GM21528 (cell line): ENCODE measurements at regions not wholly inside any gene's neighbourhood (a gene's known extent, or its start where the extent isn't known, plus 50 kb on each side); places are given as distances from the start of the nearest gene placed in this dataset.
"Not testable (repeated sequence)": the region's sequence is repeated elsewhere in the genome, so short reads cannot be mapped to it uniquely, and the experiment has no call there.

Experiments
- ATAC-seq: cut with Tn5 transposase; IDR thresholded peaks from one replicate; pipeline ENCODE4 v1.9.1; 2021; ENCODE audit warnings: mild to moderate bottlenecking, moderate library complexity; ENCODE audit not compliant: unreplicated experiment, low FRiP score

DNA sequence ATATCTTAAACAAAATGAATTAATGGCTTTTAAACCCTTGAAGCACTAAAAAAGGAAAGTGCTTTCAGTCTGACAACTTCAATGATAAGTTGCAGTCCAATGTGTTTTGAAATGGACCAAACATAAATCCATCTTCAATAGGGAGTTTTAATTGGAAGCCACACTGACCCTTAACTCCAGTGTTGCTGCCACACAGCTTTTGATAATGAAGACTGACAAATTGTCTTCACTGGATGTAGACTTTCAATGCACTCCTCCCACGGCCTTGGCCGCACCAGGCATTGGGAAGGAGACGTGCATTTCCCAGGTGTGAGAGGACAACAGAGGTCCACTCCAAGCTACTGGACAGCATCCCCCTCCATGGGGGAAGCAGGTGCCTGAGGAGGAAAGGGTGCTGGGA is 159.0 kb upstream of the NRP1 start:
- ATAC-seq = no peak

DNA sequence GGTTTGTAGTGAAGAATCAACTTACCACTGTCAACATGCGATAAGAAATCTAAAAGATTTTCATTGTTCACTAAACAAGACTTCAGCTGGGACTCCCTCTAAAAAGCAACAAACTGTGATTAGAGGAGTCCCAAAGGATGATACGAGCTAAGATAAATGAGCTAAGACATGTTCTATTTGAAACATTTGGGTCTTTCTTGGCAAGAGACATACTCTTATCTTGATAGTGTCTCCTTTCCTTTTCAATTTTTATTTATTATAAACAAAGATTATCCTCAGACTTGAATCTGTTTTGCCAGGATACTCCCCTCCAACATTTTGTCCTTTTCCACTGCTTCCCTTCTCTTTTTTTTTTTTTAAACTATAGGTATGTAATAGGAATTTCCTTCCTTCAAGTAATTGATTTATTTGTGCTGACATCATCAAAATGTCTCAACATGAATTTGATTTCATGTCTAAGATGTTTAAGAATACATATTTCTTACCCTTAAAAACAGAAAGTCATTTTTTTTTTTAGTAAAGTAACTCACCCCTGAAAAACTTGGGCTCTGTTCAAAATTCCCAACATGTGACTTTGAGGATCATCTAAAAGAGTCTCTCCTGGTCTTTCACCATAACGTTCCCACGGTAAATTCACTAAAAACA is 158.4 kb upstream of the NRP1 start:
- no peak for ATAC-seq

DNA sequence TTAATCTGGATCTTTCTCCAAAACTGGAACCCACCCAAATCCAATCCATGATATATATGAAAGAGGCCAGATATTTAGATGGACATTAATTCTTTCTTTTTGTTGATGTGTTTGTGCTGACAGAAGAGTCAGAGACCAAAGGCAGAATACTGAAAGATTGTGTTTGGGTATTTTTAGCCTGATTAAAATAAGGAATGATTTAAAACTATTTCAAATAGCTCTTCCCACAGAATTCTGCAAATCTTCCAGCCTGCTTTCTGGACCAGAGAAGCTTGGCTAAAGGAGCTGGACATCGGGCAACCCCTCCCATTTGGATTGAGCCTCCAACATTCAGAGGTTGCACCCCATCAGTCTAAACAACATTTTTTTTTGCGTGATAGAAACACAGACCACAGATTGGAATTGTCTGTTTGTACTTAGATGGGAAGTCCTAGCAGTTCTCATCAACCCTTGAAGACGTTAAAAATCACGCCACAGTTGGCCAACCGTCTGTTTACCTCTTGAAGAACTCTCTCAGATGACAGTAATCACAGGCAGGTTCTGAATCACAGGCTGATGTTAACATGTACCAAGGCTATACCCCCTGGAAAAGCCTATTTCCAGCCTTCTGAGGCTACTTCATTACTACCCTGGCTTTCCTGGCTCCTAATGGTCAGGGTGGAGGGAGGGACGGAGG is 155.2 kb upstream of the NRP1 start:
- no peak for ATAC-seq

DNA sequence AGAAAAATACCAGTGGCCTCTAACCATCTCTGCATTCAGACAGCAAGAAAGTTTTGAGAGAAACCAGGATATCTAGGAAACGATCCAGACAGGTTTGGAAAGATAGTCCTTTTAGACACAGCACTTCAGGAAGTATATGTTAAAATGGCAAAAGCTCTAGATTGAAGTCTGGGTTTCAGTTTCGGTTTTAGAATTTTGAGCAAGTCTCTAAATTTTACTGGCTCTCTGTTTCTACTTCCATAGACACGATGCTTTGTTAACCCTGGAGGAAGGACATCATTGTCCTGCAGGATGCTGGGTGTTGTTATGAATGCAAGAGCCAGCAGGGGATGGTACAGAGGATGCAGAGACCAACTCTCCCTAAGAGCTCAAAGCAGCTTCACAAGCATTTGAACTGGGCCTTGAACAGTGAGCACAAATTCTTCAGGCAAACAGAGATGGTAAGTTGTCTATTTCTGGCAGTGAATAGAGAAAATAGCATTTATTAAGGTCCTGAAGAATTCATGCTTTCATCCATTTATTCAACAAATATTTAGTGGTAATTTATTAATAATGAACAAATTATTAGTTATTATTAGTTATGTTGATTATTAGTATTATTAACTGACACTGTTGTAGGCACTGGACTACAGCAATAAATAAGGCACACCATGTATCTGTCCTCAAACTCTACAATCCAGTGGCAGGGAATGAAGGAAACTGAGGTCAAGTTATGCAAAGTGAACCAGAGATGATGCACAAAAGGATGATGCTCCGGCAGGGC is 152.7 kb upstream of the NRP1 start:
- ATAC-seq = no peak

- ATAC-seq = no peak
Observed at GRCh38 chr10:33485276-33485675, 150.8 kb upstream of the NRP1 start.

- no peak for ATAC-seq
Observed at GRCh38 chr10:33484787-33485186, 150.3 kb upstream of the NRP1 start.

- no peak for ATAC-seq
Observed at GRCh38 chr10:33483816-33484190, 149.3 kb upstream of the NRP1 start.

DNA sequence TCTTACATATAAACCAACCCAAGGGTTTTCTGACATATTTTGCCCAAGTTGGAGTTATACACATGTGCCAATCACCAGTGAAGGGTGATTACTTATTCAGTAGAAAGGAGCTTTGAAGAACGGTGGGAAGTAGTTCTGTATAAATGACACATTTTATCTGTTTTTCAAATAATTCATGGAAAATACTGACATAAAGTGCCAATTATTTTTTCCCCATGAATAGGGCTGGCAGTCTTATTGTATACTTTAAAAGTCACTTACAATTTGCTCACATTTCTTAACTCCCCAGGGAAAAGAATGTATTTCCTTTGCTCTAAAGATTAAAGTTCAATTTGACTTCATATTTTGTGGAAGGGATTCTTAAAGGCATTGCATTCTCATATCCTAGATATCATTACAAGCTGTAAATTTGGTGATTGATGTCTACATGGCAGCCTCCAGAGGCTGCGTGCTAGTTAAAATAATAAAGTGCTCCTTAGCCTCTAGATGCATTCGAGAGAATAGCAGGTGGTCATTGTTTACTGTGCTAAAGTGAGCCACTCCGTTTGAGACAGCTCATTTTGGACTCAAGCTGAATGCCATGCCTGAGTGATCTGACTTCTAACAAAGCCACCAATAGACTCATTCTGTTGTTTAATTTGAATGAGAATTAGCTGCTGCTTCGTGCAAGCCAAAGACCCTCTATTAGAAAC is 148.8 kb upstream of the NRP1 start:
- no peak for ATAC-seq

DNA sequence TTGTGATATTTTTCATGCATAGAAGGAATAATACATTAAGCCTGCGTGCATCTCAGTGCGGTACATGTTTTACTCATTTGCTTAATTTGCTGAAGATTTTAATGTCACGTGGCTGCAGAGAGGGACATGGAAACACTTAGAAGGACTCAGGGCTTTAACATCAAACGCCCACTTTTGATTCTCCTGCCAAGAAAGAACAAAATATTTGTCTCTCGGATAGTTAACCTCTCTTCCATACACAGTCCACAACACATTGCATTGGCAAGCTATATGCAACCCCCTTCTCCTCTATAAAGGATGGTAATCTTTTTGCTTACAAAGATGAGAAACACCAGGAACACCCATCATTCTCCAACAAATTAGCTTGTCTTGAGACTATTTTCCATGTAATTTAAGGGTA is 148.0 kb upstream of the NRP1 start:
- no peak for ATAC-seq

DNA sequence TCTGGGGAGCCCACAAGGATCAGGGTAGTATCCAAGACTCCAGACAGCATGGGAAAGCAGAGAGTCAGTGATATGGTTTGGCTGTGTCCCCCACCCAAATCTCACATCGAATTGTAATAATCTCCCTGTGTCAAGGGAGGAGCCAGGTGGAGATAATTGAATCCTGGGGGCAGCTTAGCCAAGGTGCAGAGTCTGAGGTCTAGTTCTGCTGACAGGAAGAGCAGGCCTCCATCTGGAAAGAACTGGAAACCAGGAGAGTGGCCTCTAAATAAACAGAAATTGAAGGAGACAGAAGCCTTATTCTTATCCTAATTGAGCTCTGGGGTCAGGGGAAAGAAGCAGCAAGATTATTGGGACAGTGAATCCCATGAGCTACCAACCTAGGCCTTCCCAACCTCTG is 146.7 kb upstream of the NRP1 start:
- no peak for ATAC-seq

DNA sequence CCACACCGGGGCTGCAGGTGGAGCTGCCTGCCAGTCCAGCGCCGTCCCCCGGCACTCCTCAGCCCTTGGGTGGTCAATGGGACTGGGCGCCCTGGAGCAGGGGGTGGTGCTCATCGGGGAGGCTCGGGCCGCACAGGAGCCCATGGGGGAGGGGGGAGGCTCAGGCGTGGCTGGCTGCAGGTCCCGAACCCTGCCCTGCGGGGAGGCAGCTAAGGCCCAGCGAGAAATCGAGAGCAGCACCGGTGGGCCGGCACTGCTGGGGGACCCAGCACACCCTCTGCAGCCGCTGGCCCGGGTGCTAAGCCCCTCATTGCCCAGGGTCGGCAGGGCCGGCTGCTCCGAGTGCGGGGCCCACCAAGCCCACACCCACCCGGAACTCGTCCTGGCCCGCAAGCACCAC is 145.9 kb upstream of the NRP1 start:
- not testable (repeated sequence) for ATAC-seq

DNA sequence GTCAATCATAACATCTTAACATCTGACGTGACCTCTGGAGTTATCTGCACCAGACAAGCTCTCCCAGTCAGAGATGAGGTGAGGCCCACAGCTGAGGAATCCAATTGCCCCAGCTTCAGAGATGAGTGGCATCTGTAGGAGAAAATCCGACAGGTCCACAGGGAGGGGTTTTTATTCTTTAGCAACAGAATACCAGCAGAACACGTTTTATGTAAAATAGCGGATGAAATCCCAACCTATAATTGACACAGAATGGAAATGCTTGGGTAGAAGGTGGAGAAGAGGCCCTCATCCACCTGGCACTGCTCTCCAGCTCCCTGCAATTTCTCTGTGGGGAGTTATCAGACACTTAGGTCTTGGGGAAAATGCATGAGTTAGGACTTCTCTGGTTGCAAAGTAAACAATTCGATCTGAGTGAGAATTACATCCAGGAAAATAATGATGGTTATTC is 144.2 kb upstream of the NRP1 start:
- ATAC-seq = no peak

DNA sequence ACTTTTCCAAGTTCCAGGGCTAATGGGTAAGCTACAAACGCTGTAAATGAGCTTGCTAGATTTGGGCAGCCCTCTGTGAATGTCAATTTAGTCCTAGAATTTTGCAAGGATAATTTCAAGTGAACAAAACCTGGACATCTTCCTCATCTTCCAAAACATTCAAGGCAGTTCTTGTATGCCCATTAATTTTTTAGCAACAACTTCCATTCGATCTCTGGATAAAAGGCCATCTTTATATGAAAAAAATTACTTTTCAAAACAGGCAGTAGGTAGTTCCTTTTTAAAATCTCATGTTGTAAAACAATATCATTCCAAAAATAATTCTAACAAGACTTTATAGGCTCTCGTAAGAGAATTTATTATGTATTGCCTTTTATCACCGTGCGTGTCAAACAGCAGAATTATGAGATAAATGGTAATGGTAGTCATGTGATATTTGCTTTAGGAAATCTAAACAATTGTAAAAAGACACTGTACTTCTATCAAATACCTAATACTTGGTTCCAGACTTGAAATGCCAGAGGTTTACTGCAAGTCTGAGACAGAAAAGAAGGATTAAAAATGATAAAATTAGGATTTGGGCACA is 143.7 kb upstream of the NRP1 start:
- no peak for ATAC-seq

- no peak for ATAC-seq
Observed at GRCh38 chr10:33477291-33478088, 143.0 kb upstream of the NRP1 start.

GRCh38 chr10:33476757-33477273 is 142.3 kb upstream of the NRP1 start:
- ATAC-seq = no peak

GRCh38 chr10:33473688-33474087 is 139.2 kb upstream of the NRP1 start:
- ATAC-seq = no peak

GRCh38 chr10:33468006-33468405 is 133.5 kb upstream of the NRP1 start:
- not testable (repeated sequence) for ATAC-seq

DNA sequence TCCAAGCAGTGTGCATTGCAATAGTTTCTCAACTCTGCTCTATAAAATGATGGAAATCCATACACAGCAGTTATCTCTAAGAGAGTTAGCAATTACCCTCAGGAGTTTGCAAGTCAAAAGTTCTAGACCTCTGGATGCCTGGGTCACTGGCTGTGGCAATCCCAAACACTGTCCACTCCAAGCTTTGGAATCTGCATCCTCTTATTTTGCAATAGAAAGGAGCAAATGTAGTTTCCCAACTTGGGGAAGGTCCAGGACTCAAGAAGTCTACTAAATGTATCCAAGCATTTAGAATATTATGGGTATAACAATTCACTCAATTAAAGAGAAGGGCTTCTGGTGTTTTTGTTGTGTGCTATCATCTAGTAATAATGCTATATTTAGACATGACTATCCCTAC is 131.3 kb upstream of the NRP1 start:
- no peak for ATAC-seq

DNA sequence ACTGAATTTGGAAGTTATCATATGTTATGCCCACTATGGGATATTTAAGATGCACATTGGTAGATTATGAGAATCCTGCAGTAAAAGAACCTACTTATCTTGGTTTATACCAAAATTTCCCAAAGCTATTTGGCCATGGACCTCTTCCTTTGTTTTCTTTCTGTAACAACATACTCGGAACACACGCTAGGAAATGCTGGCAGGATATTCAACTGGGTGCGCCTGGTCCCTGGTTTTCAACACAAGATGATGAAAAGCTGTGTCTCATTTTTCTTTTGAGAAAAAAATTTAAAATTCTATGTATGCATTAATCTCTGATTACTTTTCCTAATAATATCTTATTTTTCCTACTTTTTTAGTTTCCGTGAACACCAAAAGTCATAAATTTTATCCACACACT is 128.5 kb upstream of the NRP1 start:
- ATAC-seq = no peak

DNA sequence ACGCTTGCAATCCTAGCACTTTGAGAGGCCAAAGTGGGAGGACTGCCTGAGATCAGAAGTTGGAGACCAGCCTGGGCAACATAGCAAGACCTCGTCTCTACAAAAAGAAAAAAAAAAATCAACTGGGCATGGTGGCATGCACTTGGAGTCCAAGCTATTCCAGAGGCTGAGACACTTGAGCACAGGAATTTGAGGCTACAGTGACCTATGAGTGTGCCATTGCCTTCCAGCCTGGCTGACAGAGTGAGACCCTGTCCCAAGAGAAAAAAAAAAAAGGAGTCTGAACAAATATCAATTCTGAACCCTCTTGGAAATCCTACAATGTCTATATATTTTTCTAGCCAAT is 126.8 kb upstream of the NRP1 start:
- ATAC-seq = no peak
